Activated B cell treated with CpG ODN at 0.5 μM for 24 hours (primary cell): ENCODE measurements at regions not wholly inside any gene's neighbourhood (a gene's known extent, or its start where the extent isn't known, plus 50 kb on each side); places are given as distances from the start of the nearest gene placed in this dataset.

Experiments used
- ATAC-seq: fragments of 200-7000 bp; cut with Tn5 transposase; one replicate; pipeline ENCODE4 v1.10.0; 2021; ENCODE audit warnings: low read depth, mild to moderate bottlenecking, moderate library complexity
- CTCF ChIA-PET: fragments of 350-600 bp; sonication (Branson Sonifier 250); formaldehyde crosslinking; loops from one replicate; lab custom pipeline; 2021; ENCODE audit warnings: antibody characterized with exemption; lab: Charles Lee
- POLR2A ChIA-PET: fragments of 350-600 bp; sonication (Branson Sonifier 250); formaldehyde crosslinking; loops from one replicate; lab custom pipeline; 2021; ENCODE audit warnings: antibody characterized with exemption; lab: Charles Lee
- DNase-seq: peaks from one replicate; pipeline ENCODE4 v3.0.0; 2022
- H3K27ac Mint-ChIP-seq: one replicate; pipeline ENCODE4 v1.8.0; 2020; ENCODE audit warnings: mixed read lengths
- H3K27me3 Mint-ChIP-seq: one replicate; pipeline ENCODE4 v1.8.0; 2021; ENCODE audit warnings: mixed read lengths
- H3K36me3 Mint-ChIP-seq: one replicate; pipeline ENCODE4 v1.8.0; 2021; ENCODE audit warnings: low read depth, mixed read lengths
- H3K4me1 Mint-ChIP-seq: one replicate; pipeline ENCODE4 v1.8.0; 2021; ENCODE audit warnings: mixed read lengths
- H3K4me3 Mint-ChIP-seq: one replicate; pipeline ENCODE4 v1.8.0; 2020; ENCODE audit warnings: mild to moderate bottlenecking, mixed read lengths
- H3K9me3 Mint-ChIP-seq: one replicate; pipeline ENCODE4 v1.8.0; 2020; ENCODE audit warnings: mixed read lengths
- CTCF ChIP-seq: fragments of 200-600 bp; IDR thresholded peaks from one replicate; pipeline ENCODE4 v1.8.0; 2022; ENCODE audit warnings: antibody characterized with exemption, mild to moderate bottlenecking
- intact Hi-C: fragments of 100-400 bp; cut with micrococcal nuclease; formaldehyde crosslinking; loops from one replicate; pipeline ENCODE4 v1.15.1; 2024

GRCh38 chr15:95497634-95498033 lies 832.9 kb upstream of the NR2F2 start:
- CTCF ChIA-PET, result no interaction called here
- TF ChIP-seq CTCF, result no peak
- ATAC-seq (no peak), DNase-seq (no peak)
- H3K4me3 Mint-ChIP-seq, result no peak overlapping the region
- no peaks in the 10 kb centered on the region for H3K36me3 Mint-ChIP-seq
- POLR2A ChIA-PET, result no interaction called here
- H3K27me3 Mint-ChIP-seq, result no peaks in the 10 kb centered on the region
- intact Hi-C loops, result no loop called here
- H3K27ac Mint-ChIP-seq, result no peak overlapping the region
- H3K9me3 Mint-ChIP-seq, result peaks cover 4% of the 10 kb centered on the region
- H3K4me1 Mint-ChIP-seq, result no peaks in the 10 kb centered on the region

GRCh38 chr15:95498961-95499360 lies 831.5 kb upstream of the NR2F2 start:
- TF ChIP-seq CTCF, result no peak
- H3K4me1 Mint-ChIP-seq, result no peaks in the 10 kb centered on the region
- no peaks in the 10 kb centered on the region for H3K27me3 Mint-ChIP-seq
- no peak for DNase-seq
- no peak for ATAC-seq
- no peak overlapping the region for H3K4me3 Mint-ChIP-seq
- H3K9me3 Mint-ChIP-seq, result peaks cover 4% of the 10 kb centered on the region
- no peaks in the 10 kb centered on the region for H3K36me3 Mint-ChIP-seq
- no peak overlapping the region for H3K27ac Mint-ChIP-seq
- POLR2A ChIA-PET, result no interaction called here
- intact Hi-C loops, result no loop called here
- CTCF ChIA-PET, result no interaction called here

- intact Hi-C loops, result no loop called here
- ChIA-PET POLR2A (no interaction called here), CTCF (no interaction called here)
- TF ChIP-seq CTCF, result no peak
- H3K36me3 Mint-ChIP-seq, result no peaks in the 10 kb centered on the region
- ATAC-seq (no peak), DNase-seq (no peak)
- no peaks in the 10 kb centered on the region for H3K4me1 Mint-ChIP-seq
- peaks cover 4% of the 10 kb centered on the region for H3K9me3 Mint-ChIP-seq
- H3K27ac Mint-ChIP-seq, result no peak overlapping the region
- H3K27me3 Mint-ChIP-seq, result no peaks in the 10 kb centered on the region
- H3K4me3 Mint-ChIP-seq, result no peak overlapping the region
These were observed 831.1 kb upstream of the NR2F2 start for GRCh38 chr15:95499397-95499796.

GRCh38 chr15:95501865-95502264 lies 828.6 kb upstream of the NR2F2 start:
- Mint-ChIP-seq H3K27me3 (no peaks in the 10 kb centered on the region), H3K4me1 (no peaks in the 10 kb centered on the region), H3K36me3 (no peaks in the 10 kb centered on the region), H3K9me3 (no peaks in the 10 kb centered on the region), H3K27ac (no peak overlapping the region), H3K4me3 (no peak overlapping the region)
- CTCF ChIA-PET, result no interaction called here
- POLR2A ChIA-PET, result no interaction called here
- no peak for ATAC-seq
- no peak for DNase-seq
- no peak for TF ChIP-seq CTCF
- intact Hi-C loops, result no loop called here

GRCh38 chr15:95503107-95503506 lies 827.4 kb upstream of the NR2F2 start:
- H3K27ac Mint-ChIP-seq, result no peak overlapping the region
- no peaks in the 10 kb centered on the region for H3K36me3 Mint-ChIP-seq
- CTCF ChIA-PET, result no interaction called here
- H3K4me3 Mint-ChIP-seq, result no peak overlapping the region
- TF ChIP-seq CTCF, result no peak
- ATAC-seq (no peak), DNase-seq (no peak)
- H3K9me3 Mint-ChIP-seq, result no peaks in the 10 kb centered on the region
- POLR2A ChIA-PET, result no interaction called here
- no peaks in the 10 kb centered on the region for H3K27me3 Mint-ChIP-seq
- intact Hi-C loops, result no loop called here
- no peaks in the 10 kb centered on the region for H3K4me1 Mint-ChIP-seq
